Activated CD4-positive, alpha-beta memory T cell treated with anti-CD3 and anti-CD28 coated beads, Interleukin-2, amount 10 ng/mL, durations not matched to agents 7 days and 5 days (primary cell): ENCODE measurements at regions not wholly inside any gene's neighbourhood (a gene's known extent, or its start where the extent isn't known, plus 50 kb on each side); places are given as distances from the start of the nearest gene placed in this dataset.

Source experiments
- CTCF ChIA-PET: fragments of 350-600 bp; sonication (Branson Sonifier 250); formaldehyde crosslinking; loops from one replicate; lab custom pipeline; 2021; ENCODE audit warnings: antibody characterized with exemption, inconsistent platforms; lab: Charles Lee
- POLR2A ChIA-PET: fragments of 350-600 bp; sonication (Branson Sonifier 250); formaldehyde crosslinking; loops from one replicate; lab custom pipeline; 2021; ENCODE audit warnings: antibody characterized with exemption; lab: Charles Lee
- DNase-seq: peaks from one replicate; pipeline ENCODE4 v3.0.0-alpha.2; 2020
- H3K27ac Mint-ChIP-seq: one replicate; pipeline ENCODE4 v1.8.0; 2021; ENCODE audit warnings: mild to moderate bottlenecking, mixed read lengths
- H3K27me3 Mint-ChIP-seq: one replicate; pipeline ENCODE4 v1.8.0; 2021; ENCODE audit warnings: mixed read lengths
- H3K36me3 Mint-ChIP-seq: one replicate; pipeline ENCODE4 v1.8.0; 2021; ENCODE audit warnings: low read depth, mixed read lengths
- H3K4me1 Mint-ChIP-seq: one replicate; pipeline ENCODE4 v1.8.0; 2021; ENCODE audit warnings: mixed read lengths
- H3K4me3 Mint-ChIP-seq: one replicate; pipeline ENCODE4 v1.8.0; 2021; ENCODE audit warnings: mild to moderate bottlenecking, mixed read lengths
- H3K9me3 Mint-ChIP-seq: one replicate; pipeline ENCODE4 v1.8.0; 2021; ENCODE audit warnings: mixed read lengths

- Mint-ChIP-seq H3K36me3 (no peaks in the 10 kb centered on the region), H3K27me3 (peaks cover under 1% of the 10 kb centered on the region), H3K4me3 (no peak overlapping the region), H3K4me1 (no peaks in the 10 kb centered on the region), H3K27ac (no peak overlapping the region), H3K9me3 (no peaks in the 10 kb centered on the region)
- DNase-seq: no peak
- CTCF ChIA-PET: no interaction called here
- POLR2A ChIA-PET: no interaction called here
Observed at GRCh38 chr3:194836661-194837060, 151.0 kb downstream of the FAM43A start.

GRCh38 chr3:194837457-194838127 lies 151.9 kb downstream of the FAM43A start:
- Mint-ChIP-seq H3K4me3 (no peak overlapping the region), H3K27me3 (peaks cover 3% of the 10 kb centered on the region), H3K27ac (no peak overlapping the region), H3K4me1 (no peaks in the 10 kb centered on the region), H3K9me3 (no peaks in the 10 kb centered on the region), H3K36me3 (no peaks in the 10 kb centered on the region)
- ChIA-PET POLR2A (no interaction called here), CTCF (no interaction called here)
- no peak for DNase-seq

DNA sequence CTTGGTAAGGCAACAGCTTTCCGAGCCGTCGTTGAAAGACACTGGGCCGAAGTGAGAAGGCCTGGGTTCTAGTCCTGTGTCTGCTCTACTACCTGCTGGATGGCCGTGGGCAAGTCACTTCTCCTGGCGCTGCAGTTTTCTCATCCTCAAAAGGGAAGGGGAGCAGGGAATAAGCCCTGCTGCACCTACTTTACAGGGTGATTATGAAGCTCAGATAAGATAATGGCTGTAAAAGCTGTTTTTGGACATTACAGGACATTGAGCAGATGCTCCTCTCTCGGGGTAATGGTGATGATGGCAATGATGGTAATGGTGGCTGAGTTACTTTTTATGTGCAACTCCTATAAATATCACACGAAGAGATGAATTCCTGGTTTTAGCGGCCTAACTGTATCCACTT lies 152.6 kb downstream of the FAM43A start:
- no peaks in the 10 kb centered on the region for H3K36me3 Mint-ChIP-seq
- DNase-seq: no peak
- no peaks in the 10 kb centered on the region for H3K9me3 Mint-ChIP-seq
- H3K4me1 Mint-ChIP-seq: no peaks in the 10 kb centered on the region
- H3K27ac Mint-ChIP-seq: no peak overlapping the region
- POLR2A ChIA-PET: no interaction called here
- CTCF ChIA-PET: no interaction called here
- peaks cover 3% of the 10 kb centered on the region for H3K27me3 Mint-ChIP-seq
- no peak overlapping the region for H3K4me3 Mint-ChIP-seq

DNA sequence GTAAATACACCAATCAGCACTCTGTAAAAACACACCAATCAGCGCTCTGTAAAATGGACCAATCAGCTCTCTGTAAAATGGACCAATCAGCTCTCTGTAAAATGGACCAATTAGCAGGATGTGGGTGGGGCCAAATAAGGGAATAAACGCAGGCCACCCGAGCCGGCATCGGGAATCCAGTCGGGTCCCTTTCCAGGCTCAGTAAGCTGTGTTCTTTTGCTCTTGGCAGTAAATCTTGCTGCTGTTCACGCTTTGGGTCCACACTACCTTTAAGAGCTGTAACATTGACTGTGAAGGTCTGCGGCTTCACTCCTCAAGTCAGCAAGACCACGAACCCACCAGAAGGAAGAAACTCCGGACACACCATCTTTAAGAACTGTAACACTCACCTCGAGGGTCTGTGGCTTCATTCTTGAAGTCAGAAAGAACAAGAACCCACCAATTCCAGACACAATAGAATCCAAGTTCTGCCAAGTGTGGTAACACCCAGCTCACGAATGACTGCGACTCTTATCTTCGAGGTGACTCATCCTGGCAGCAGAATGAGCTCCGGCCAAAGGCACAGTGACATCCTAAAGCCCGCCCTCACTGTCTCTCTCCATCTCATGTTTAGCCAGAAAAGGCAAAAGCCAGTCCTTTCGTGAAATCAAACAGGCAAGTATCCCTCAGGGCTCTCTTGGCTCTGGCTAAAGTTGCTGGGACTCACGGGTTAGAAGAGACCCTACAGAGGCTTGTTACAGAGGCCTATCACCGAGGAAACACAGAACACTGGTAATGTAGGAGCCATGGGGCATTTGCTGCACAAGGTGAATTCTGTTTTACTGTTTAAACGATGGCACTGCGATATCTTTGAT lies 155.2 kb downstream of the FAM43A start:
- H3K4me1 Mint-ChIP-seq: no peaks in the 10 kb centered on the region
- H3K36me3 Mint-ChIP-seq: no peaks in the 10 kb centered on the region
- ChIA-PET POLR2A (no interaction called here), CTCF (no interaction called here)
- H3K4me3 Mint-ChIP-seq: no peak overlapping the region
- no peak for DNase-seq
- H3K27ac Mint-ChIP-seq: no peak overlapping the region
- H3K9me3 Mint-ChIP-seq: no peaks in the 10 kb centered on the region
- peaks cover 7% of the 10 kb centered on the region for H3K27me3 Mint-ChIP-seq

GRCh38 chr3:194841515-194841841 lies 155.8 kb downstream of the FAM43A start:
- no peak overlapping the region for H3K27ac Mint-ChIP-seq
- no peaks in the 10 kb centered on the region for H3K36me3 Mint-ChIP-seq
- peaks cover 7% of the 10 kb centered on the region for H3K27me3 Mint-ChIP-seq
- H3K4me3 Mint-ChIP-seq: no peak overlapping the region
- no peaks in the 10 kb centered on the region for H3K4me1 Mint-ChIP-seq
- H3K9me3 Mint-ChIP-seq: no peaks in the 10 kb centered on the region
- DNase-seq: no peak
- POLR2A ChIA-PET: no interaction called here
- CTCF ChIA-PET: no interaction called here

DNA sequence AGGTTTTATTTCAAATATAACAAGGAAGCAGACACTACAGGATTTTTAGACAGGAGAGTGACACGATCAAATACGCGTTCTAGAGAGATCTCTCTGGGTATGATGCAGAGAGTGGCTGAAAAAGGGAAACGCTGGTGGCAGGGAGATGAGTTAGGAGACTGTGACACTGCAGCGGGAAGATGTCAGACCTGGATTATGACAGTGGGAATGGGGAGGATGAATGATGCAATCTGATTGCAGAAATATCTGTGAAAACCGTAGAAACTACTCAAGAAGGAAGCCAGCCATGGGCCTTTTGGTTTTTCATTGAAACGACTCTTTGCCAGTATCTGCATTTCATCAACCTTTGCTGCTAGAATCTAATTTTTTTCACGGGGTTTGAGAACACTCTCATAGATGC lies 157.9 kb downstream of the FAM43A start:
- Mint-ChIP-seq H3K4me3 (no peak overlapping the region), H3K36me3 (no peaks in the 10 kb centered on the region), H3K27ac (no peak overlapping the region), H3K27me3 (peaks cover 7% of the 10 kb centered on the region), H3K9me3 (no peaks in the 10 kb centered on the region), H3K4me1 (no peaks in the 10 kb centered on the region)
- CTCF ChIA-PET: no interaction called here
- POLR2A ChIA-PET: no interaction called here
- DNase-seq: no peak

DNA sequence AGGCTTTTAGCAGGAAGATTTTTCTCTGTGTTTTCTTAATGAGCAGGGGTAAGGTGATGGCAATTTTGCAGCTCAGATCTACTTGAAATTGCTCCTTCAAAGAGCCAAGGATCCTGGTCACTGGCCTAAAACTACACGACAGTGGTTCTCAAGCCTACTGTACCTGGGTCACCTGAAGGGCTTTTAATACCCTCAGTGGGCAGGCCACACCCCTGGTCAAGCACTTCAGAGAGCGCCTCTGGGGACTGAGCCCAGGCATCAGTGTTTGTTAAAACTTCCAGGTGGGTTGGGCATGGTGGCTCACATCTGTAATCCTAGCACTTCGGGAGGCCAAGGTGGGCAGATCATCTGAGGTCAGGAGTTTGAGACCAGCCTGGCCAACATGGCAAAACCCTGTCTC lies 158.4 kb downstream of the FAM43A start:
- no peaks in the 10 kb centered on the region for H3K4me1 Mint-ChIP-seq
- H3K27me3 Mint-ChIP-seq: peaks cover 7% of the 10 kb centered on the region
- no peak overlapping the region for H3K27ac Mint-ChIP-seq
- no peaks in the 10 kb centered on the region for H3K9me3 Mint-ChIP-seq
- H3K36me3 Mint-ChIP-seq: no peaks in the 10 kb centered on the region
- H3K4me3 Mint-ChIP-seq: no peak overlapping the region
- DNase-seq: no peak
- ChIA-PET POLR2A (no interaction called here), CTCF (no interaction called here)

GRCh38 chr3:194849166-194849875 lies 163.6 kb downstream of the FAM43A start:
- H3K4me3 Mint-ChIP-seq: no peak overlapping the region
- H3K27ac Mint-ChIP-seq: no peak overlapping the region
- ChIA-PET CTCF (no interaction called here), POLR2A (no interaction called here)
- H3K4me1 Mint-ChIP-seq: no peaks in the 10 kb centered on the region
- no peaks in the 10 kb centered on the region for H3K36me3 Mint-ChIP-seq
- no peak for DNase-seq
- H3K9me3 Mint-ChIP-seq: no peaks in the 10 kb centered on the region
- H3K27me3 Mint-ChIP-seq: no peaks in the 10 kb centered on the region

DNA sequence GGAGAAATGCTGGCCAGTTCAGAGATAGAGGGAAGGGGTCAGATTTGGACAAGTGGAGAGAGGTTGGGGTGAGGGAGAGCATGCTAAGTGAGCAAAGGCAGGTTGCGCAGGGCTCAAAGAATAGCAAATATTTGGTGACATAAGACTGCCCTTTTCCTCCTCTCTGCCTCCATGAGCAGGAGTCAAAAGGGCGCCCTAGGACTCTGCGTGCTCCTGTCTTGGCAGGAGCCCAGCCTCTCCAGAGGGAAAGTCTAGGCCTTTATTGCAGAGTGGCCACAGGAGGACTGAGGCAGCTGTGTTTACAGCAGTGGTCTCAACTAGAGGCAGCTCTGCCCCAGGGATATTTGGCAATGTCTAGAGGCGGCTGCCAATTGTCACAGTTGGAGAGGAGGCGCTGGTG lies 165.6 kb downstream of the FAM43A start:
- ChIA-PET CTCF (no interaction called here), POLR2A (no interaction called here)
- Mint-ChIP-seq H3K9me3 (no peaks in the 10 kb centered on the region), H3K27ac (no peak overlapping the region), H3K27me3 (no peaks in the 10 kb centered on the region), H3K36me3 (no peaks in the 10 kb centered on the region), H3K4me3 (no peak overlapping the region), H3K4me1 (no peaks in the 10 kb centered on the region)
- no peak for DNase-seq

DNA sequence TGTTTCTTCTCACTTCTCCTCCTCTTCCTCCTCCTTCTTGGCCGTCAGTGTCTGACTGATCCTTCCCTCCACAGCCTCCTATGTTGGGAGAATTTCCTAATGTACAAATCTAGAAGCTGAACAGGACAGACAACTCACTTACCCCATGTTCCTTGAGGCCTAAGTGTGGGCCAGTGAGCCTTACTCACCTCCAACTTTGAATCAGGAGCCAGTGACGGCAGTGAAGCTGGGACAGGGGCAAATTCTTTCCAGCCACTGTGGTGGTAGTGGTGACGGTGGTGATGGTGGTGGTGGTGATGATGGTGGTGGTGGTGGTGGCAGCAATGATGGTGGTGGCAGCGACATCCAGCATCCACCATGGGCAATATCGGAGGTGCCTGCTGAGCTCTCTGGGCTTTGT lies 166.3 kb downstream of the FAM43A start:
- Mint-ChIP-seq H3K4me1 (no peaks in the 10 kb centered on the region), H3K36me3 (no peaks in the 10 kb centered on the region), H3K4me3 (no peak overlapping the region), H3K27me3 (no peaks in the 10 kb centered on the region), H3K27ac (no peak overlapping the region), H3K9me3 (no peaks in the 10 kb centered on the region)
- no peak for DNase-seq
- ChIA-PET CTCF (no interaction called here), POLR2A (no interaction called here)

DNA sequence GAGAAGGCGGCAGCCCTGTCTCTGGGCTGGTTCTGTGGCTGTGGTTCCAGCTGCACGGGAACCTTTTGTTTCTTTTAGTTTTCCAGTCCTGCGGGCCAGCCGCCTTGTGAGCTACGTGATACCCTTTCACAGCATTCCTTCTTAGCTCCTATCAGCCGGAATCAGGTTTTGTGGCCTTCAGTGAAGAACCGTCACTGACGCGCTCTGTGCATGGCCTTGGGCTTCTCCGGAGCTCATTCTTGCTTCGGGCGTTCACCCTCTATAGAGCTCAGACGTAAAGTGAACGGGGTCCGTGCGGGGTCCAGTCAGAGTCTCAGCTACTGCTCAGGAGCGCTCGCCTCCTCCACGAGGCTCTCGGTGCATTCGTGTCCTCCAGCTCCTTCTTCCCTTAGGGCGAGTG lies 166.7 kb downstream of the FAM43A start:
- no peak overlapping the region for H3K4me3 Mint-ChIP-seq
- ChIA-PET POLR2A (no interaction called here), CTCF (no interaction called here)
- H3K36me3 Mint-ChIP-seq: no peaks in the 10 kb centered on the region
- DNase-seq: no peak
- H3K4me1 Mint-ChIP-seq: no peaks in the 10 kb centered on the region
- no peaks in the 10 kb centered on the region for H3K27me3 Mint-ChIP-seq
- no peak overlapping the region for H3K27ac Mint-ChIP-seq
- no peaks in the 10 kb centered on the region for H3K9me3 Mint-ChIP-seq

DNA sequence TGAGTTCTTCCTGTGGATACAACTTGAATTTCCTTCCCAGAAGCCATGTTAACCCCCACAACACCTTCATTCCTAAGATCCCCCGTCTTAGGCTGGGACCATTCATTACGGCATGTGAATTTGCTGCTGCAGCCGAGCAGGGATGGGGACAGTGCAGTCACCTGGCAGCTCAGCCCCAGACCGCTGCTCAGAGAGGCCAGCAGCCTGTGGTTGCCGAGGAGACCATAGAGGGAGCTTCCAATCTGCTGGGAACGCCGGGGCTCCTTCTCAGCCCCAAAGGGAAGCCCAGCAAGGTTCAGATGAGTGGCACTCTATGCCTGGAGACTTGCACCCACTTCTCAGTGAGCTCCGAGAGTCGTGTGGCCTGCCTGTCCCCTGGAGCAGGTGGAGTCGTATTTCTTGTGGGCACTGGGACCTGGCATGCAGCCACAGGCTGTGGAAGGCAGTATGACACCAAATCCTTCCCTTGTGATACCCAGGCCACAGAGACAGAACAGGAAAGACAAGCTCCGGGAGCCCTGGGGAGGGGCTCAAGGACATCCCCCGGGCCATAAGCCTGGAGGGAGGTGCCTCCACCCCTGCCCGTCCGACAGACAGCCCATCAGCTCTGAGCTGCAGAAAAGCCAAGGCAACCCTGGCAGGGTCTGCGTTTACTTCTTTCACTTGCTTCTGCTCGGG lies 167.3 kb downstream of the FAM43A start:
- H3K4me1 Mint-ChIP-seq: no peaks in the 10 kb centered on the region
- no peak for DNase-seq
- H3K4me3 Mint-ChIP-seq: no peak overlapping the region
- H3K27ac Mint-ChIP-seq: no peak overlapping the region
- POLR2A ChIA-PET: no interaction called here
- H3K9me3 Mint-ChIP-seq: no peaks in the 10 kb centered on the region
- CTCF ChIA-PET: no interaction called here
- H3K36me3 Mint-ChIP-seq: no peaks in the 10 kb centered on the region
- no peaks in the 10 kb centered on the region for H3K27me3 Mint-ChIP-seq

DNA sequence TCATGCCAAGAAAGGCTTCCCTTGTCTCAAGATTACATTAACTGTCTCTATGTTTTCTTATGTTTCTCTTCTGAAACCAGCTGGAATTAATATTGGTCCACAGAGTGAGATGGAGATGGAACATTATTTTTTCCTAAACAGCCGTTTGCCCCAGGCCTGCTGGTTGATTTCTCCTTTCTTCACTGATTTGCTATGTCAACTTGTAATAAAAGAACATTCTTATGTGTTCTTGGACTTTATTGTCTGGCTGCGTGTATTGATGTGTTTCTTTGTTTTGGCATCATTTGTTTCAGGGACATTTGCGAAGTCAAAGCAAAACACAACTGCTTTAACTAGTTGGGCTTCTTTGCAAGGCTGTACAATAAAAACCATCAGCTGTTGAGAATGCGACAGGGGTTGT lies 168.5 kb downstream of the FAM43A start:
- DNase-seq: no peak
- ChIA-PET POLR2A (interaction anchor here (1.0 kb wide), 1 partner anchor 13 kb away, joined by 3 read pairs; no protein-coding TSS in a partner anchor), CTCF (no interaction called here)
- H3K4me1 Mint-ChIP-seq: no peaks in the 10 kb centered on the region
- no peak overlapping the region for H3K4me3 Mint-ChIP-seq
- peaks cover 2% of the 10 kb centered on the region for H3K27me3 Mint-ChIP-seq
- H3K9me3 Mint-ChIP-seq: no peaks in the 10 kb centered on the region
- H3K36me3 Mint-ChIP-seq: no peaks in the 10 kb centered on the region
- H3K27ac Mint-ChIP-seq: no peak overlapping the region
